GM21515 (cell line): ENCODE measurements at regions not wholly inside any gene's neighbourhood (a gene's known extent, or its start where the extent isn't known, plus 50 kb on each side); places are given as distances from the start of the nearest gene placed in this dataset.
"Not testable (repeated sequence)": the region's sequence is repeated elsewhere in the genome, so short reads cannot be mapped to it uniquely, and the experiment has no call there.

Experiments
- ATAC-seq: cut with Tn5 transposase; IDR thresholded peaks from one replicate; pipeline ENCODE4 v1.9.1; 2021; ENCODE audit not compliant: unreplicated experiment

DNA sequence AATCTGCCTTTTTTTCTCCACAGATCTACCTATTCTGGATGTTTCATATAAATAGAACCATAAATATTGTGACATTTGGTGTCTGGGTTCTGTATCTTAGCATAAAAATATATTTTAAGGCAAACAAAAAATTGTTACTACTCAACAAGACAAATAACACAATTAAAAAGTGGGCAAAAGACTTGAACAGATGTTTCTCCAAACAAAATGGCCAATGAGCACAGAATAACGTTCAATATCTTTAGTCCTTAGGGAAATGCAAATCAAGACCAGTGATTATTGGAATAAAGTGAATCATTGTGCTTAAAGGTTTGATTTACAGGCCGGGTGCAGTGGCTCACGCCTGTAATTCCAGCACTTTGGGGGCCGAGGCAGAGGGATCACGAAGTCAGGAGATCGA is 1331.3 kb downstream of the AACS start:
- no peak for ATAC-seq

DNA sequence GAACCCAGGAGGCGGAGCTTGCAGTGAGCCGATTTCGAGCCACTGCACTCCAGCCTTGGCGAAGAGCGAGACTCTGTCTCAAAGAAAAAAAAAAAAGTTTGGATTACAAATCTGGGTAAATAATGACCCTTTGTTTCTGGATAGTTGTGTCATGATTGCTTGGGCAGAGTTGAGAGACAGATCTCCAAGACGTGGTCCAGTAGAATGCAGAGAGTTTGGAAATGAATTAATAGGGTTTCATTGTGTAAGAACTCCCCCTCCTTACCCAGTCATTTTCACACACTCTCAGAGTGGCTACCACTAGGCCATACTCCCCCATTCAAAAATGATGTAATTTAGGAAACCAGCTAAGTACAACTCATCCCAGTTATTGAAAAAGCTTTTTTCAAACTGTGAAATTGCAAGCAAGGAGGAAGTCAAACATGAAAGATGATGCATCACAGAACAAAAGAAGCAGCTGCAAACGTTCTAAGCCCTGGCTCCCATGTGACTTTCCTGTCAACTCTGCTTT is 1331.9 kb downstream of the AACS start:
- ATAC-seq, result no peak

DNA sequence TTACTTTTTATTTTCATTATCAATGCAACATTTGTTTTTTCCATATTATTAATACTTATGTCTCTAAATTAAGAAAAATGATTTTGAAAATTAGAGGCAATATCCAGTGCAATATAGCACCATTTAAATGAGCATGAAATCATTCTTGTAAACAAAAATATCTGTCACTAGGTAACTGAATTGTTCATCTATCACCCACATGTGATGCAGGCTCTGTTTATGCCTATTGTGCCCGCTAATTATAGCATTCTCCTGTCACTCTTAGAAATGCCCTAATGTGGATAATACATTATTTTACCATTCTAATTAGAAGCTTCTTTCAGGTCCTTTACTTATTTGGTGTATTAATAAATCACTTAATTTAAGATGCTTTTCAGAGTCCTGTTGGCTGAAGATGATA is 1332.4 kb downstream of the AACS start:
- no peak for ATAC-seq

DNA sequence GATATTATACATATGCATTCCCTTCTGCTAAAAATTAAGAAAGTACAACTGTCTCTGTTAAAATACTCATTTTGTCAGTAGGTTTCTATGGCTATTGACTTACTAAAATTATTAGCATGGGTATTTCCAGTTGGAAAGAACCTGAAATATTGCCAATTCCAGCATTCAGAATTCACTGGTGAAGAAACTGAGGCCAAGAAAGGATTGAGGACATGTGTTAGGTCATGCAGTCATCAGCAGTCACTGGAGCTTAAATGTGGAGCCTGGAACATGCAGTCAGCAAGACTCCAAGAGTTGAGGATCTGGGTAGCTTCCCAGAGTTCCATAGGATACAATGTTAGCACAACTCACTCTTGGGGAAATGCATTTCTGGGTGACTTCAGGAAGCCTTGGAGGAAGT is 1335.6 kb downstream of the AACS start:
- ATAC-seq, result no peak

DNA sequence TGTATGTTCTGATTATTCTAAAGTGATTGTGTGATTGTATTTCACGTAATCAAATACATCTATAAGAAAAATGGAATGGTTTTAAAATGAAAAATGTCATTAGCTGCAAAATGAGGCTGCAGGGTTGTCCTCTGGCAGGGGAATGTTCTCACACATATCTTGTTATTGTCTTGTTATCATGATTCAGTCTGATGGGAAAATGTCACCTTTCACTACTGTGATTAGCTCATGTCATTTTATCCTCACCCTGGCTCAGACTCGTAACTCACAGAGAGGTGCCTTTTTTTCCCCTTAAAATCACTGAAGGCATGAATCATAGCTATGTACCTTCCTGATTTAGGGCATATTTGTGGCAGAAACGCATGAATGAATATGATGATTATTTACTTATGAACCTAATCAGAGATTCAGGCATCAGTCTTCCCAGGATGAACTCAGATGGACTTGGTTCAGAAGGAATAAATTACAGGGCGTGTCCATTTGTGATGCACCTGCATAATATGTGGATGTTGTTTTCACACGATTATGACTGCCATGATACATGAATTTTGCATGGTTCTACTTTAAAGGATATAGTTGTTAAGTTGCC is 1339.2 kb downstream of the AACS start:
- no peak for ATAC-seq

DNA sequence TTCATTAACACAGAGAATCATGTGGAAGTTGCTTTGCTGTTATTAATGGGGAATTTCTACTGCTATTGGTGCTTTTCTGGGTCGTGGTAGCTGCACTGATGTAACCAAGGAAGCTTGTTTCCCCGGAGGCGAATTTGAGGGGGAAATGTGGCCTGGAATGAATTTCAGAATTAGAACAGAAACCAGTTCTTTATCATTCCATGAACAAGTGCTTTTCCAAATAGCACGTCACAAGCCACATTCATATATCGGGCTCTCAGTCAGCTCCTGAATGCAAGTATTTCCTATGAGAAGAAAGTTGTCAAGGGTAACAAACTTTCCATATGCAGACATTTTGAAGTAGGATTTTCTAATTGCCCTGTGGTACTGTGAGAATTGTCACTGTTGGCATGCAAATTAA is 1353.2 kb downstream of the AACS start:
- ATAC-seq, result no peak

DNA sequence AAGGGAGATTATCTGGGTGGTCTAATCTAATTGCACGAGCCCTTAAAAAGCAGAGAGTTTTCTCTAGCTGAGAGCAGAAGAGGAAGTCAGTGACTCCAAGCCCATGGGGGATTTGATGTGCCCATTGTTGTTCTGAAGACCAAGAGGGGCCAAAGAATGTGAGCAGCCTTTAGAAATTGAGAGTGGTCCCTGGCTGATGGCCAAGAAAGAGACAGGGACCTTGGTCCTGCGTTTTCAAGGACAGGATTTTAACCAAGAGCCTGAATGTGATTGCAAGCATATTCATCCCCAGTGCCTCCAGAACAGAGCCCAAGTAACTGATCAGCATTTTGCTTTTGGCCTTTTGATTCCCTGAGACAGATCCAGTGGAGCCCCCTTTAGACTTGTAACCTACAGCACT is 1353.9 kb downstream of the AACS start:
- ATAC-seq, result no peak

DNA sequence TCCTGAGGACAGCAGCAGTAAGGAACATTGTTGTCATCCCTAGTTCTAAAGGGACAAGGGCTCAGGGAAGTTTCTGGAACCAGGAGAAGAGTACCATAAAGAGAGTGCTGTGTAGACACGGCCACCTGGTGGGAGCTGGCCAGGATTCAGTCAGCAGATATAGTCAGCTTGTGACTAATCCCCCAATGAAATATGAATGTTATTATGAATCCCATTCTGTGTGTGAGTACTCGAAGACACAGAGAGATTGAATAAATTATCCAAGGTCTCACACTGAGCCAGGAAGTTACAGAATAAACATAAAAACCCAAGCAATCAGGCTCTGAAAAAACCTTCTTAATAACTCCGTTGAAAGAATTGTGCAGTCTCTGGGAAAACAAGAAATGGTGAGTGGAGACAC is 1359.5 kb downstream of the AACS start:
- ATAC-seq, result no peak

DNA sequence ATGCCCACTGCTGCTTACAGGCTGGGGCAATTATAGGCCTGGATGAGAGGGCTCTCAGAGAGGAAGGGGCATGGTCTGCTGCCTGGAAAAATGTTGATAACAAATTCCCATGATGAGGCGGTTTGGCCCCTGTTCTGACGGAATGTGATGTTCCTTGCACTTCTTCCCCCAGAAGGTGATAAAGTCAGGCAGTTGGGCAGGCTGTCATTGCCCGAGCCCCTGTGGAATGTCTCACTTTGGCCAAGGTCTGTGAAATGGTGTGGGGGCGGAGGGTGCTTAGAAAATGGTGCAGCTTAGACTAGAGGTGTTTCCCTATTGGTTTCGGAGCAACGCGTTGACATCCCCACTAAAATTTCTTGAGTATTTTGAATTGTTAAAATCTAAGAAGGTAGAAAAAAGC is 1360.0 kb downstream of the AACS start:
- ATAC-seq, result no peak

DNA sequence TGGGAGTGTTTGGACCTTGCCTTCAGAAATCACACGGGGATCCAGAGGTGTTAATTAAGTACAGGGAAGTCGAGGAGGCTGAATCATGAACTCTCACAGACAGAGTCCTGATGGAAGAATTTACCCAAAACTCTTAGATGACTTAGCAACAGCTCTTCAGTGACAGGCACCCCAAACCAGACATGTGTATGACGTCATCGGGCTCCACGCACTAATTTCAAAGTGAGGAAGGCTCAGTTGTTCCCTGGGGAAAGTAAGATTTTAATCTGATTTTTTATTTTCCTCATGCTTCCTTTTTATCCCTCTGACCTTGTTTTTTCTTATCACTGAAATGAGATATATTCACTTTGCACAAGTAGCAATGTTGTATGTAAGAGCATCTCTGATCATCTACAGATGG is 1363.5 kb downstream of the AACS start:
- no peak for ATAC-seq

DNA sequence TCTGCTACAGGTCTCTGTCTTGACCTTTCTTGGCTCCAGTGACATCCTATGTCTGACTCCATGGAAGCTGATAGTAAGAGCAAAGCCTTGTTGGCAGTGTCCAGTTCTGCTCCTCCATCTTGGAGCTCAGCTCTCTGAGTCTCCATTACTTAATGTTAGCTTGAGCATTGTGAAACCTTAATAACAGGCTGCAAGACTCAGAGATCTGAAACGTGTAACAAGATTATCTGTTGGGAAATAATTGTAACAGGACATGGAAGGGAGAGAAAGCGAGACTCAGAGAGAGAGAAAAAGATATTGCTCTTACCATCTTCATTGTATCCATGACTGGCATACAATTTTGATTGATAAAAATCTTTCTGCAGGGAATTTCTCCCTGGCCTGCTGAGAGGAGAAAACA is 1365.7 kb downstream of the AACS start:
- ATAC-seq, result no peak

DNA sequence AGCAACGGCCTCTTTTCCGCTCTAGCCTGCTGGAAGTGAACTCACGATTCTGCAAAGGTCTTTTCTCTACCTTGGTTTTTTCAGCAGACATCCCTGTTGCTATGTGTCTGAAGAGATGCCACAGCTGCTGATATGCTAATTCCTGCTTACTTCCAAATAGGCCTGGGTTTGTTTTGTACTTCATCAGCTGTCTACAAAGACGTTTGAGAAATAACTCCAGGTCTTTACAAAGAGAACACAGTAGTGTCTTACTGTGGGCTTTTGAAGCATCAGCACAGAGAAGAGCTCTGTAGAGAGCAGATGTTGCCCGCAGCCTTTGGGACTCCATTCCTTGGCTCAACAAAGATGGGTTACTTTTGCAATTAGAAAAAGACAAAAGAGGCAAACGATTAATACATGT is 1366.5 kb downstream of the AACS start:
- no peak for ATAC-seq

DNA sequence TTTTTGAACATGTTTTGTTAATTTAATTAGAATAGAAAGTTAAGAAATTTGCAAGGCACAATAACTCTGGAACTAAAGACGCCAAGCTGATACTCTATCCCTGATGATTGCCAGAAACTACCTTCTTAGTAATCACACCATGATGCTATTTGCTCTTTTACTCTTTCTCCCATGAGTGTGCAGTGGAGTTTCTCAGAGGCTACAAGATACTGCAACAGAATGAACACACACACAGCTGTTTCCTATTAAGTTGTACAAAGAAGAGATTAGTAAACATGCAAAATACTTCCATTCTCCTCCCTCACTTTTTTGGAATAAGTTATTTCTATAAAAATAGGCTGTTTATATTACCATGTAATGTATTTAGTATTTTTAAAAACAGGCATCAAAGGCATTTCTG is 1367.5 kb downstream of the AACS start:
- no peak for ATAC-seq

DNA sequence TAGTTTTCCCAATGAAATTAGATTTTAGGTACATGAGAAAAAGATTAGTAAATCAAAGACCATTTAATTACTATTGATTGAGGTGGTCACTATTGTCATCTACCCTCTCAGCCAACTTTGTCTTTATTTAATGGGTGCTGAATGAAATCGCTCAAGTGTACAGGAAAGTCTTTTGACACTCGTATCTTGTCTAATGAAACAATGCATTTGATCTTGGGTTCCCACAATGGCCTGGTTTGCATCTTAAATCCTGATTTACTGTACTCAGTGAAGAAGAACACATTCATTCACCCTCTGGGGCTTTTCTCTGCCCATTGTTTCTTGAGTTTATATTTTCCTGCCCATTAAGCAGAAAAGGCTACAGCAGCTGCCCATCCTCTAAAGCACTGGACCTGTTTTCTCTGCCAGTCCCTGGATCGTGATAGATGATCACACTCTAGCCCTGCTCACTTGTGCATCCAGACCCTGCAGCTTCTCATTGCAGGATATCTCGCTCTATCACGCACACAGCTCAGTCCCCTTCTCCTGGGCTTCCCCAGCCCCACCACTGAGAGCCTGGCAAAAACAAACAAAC is 1369.3 kb downstream of the AACS start:
- no peak for ATAC-seq

DNA sequence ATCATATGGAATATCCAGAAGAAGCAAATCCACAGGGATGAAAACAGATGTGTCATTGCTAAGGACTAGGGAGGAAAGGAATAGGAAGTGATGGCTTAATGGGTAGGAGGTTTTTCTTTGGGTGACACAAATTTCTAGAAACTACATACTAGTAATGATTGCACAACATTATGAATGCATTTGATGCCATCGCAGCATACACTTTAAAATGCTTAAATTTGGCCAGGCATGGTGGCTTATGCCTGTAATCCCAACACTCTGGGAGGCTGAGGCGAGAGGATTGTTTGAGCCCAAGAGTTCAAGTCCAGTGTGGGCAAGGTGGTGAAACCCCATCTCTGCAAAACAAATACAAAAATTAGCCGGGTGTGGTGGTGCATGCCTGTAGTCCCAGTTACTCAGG is 1370.8 kb downstream of the AACS start:
- ATAC-seq, result no peak

DNA sequence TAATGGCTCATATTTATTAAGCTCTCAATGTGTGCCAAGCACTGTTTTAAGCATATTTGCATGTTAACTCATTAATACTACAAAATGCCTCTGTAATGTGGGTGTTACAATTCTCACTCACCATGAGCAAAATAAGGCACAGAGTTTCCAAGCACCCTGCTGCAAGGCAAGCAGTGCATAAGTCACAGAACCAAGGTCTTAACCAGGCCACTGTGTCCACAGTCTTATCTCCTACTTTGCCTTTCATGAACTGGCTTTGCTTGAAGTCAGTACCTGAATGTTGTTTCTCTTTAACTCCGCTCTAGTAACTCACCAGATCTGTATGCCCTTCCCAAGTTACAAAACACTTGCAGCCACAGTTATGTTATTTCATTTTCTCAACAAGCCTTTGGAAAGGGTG is 1372.7 kb downstream of the AACS start:
- no peak for ATAC-seq

DNA sequence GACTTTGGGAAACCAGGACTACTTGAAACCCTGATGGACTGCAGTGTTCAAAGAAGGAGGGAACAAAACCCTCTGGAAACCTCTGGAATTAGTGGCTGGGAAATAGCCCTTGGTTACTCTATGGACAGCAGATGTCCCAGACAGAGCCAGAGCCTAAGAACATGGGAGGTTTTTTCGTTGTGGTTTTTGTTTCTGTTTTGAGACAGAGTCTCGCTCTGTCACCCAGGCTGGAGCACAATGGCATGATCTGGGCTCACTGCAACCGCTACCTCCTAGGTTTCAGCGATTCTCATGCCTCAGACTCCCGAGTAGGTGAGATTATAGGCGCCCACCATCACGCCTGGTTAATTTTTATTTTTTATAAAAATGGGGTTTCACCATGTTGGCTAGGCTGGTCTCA is 1378.7 kb downstream of the AACS start:
- ATAC-seq, result no peak

DNA sequence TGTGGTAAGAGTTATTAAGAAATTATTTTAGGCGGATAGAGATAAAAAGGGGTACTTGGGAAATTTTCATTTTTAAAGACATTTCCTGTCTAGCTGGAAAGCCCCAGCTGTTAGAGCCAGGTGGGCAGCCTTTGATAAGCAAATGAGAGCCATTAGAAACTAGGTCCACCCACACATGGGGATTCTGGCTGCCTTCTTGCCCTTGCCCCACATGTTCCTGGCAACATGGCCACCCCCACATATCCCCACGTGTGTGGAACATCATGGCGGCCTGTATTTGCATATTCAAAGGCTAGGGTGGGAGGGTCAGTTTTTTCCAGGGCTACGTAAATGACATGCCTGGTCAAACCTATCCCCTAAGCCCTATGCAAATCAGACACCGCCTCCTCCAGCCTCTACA is 1382.1 kb downstream of the AACS start:
- ATAC-seq, result no peak

DNA sequence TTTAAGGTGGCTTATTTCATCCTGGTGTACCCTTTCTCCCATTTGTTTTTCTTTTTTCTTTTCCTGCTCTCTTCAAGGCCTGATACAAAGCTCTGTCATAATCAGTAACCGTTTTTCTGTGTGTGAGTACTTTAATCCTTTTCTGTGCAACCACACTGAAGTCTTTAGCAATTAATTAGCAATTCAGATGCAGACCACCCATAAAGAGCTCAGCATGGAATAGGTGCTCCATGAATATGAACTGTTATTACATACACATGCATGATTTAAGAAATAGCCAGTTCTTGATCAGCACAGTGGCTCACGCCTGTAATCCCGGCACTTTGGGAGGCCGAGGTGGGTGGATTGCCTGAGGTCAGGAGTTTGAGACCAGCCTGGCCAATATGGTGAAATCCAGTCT is 1386.6 kb downstream of the AACS start:
- ATAC-seq, result no peak

DNA sequence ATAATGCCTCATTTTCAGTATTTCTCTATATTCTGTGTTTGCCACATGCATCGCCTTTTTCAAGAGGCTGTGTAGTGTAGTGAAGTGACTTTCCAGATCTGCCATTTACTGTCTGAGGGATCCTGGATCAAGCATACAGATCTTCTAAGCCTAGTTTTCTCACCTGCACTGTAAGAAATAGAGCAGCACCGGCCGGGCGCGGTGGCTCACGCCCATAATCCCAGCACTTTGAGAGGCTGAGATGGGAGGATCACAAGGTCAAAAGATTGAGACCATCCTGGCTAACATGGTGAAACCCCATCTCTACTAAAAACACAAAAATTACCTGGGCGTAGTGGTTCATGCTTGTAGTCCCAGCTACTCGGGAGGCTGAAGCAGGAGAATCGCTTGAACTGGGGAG is 1387.5 kb downstream of the AACS start:
- ATAC-seq, result not testable (repeated sequence)

DNA sequence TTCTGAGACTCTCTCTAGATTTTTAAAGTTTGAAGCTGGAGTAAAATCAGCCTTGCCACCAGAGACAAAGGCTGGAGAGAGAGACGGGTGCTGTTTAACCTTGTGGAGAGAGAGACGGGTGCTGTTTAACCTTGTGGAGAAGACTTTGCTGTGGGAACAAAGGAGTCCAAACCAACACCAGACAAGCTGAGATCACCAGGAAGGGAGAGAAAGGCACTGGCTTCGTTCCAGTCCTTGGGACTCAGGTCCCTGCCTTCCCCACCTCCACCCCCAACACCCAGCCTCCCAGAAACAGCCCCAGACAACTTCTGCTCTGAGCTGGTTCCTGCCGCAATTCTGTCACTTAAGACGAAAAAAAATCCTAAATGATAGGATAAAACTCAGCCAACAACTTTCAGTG is 1389.3 kb downstream of the AACS start:
- ATAC-seq, result no peak

DNA sequence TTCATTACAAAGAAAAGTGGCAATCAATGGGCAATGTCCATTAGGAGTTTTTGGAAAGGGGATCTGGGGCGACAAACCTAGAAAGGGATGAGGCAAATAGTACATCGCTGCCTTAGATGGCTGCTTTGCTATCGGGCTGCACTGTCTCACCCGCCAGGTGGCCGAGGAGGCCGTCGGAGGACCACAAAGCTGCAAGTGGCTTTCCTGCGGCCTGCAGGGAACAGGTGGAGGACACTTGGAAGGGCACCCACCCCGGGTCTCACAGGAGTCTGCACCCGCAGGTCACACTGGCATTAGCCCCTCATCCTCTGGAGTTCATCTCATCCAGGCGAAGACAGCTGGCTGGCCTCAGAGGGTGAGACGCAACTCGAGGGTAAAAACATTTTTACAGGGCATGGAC is 1392.5 kb downstream of the AACS start:
- ATAC-seq, result no peak

DNA sequence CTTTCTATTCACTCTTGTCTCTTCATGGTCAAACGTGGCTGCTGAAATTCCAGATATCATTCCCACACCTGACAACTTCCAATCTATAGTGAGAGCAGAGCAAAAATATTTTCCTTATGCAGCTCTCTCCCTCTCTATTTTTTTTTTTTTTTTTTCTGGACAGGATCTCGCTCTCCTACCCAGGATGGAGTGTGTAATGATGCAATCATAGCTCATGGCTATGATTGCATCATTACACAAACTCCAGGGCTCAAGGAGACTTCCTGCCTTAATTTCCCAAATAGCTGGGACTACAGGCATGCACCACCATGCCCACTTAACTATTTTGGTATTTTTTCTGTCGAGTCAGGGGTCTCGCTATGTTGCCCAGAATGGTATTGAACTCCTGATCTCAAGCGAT is 1398.9 kb downstream of the AACS start:
- no peak for ATAC-seq
